ENCODE measurements at regions not wholly inside any gene's neighbourhood (a gene's known extent, or its start where the extent isn't known, plus 50 kb on each side); places are given as distances from the start of the nearest gene placed in this dataset.
A peak's percentile ranks its signal among the peaks of the same experiment; 100 is the strongest.

- TF ChIP-seq CTCF (IDR thresholded peaks at IDR 0.05; ENCODE audit: borderline replicate concordance, insufficient read depth, low read depth, low read length), result no peak
These were observed 433.7 kb upstream of the GYPC start for GRCh38 chr2:126222278-126222677.

GRCh38 chr2:126224776-126225175 is 431.2 kb upstream of the GYPC start:
- H3K4me3 ChIP-seq (ENCODE audit: low read depth, low read length), result no peak overlapping the region
- no peak for TF ChIP-seq CTCF (IDR thresholded peaks at IDR 0.05; ENCODE audit: borderline replicate concordance, insufficient read depth, low read depth, low read length)

More at GRCh38 chr2:126222278-126222677, 433.7 kb upstream of the GYPC start:
- H3K4me3 ChIP-seq (ENCODE audit: low read depth, low read length), result no peak overlapping the region

GRCh38 chr2:126227250-126227649 is 428.7 kb upstream of the GYPC start:
- TF ChIP-seq CTCF (IDR thresholded peaks at IDR 0.05; ENCODE audit: borderline replicate concordance, insufficient read depth, low read depth, low read length), result peak; percentile 17; the same call in 1 of the 2 replicates
- H3K4me3 ChIP-seq (ENCODE audit: low read depth, low read length), result no peak overlapping the region

GRCh38 chr2:126228531-126228930 is 427.4 kb upstream of the GYPC start:
- TF ChIP-seq CTCF (IDR thresholded peaks at IDR 0.05; ENCODE audit: borderline replicate concordance, insufficient read depth, low read depth, low read length), result no peak
- H3K4me3 ChIP-seq (ENCODE audit: low read depth, low read length), result no peak overlapping the region

GRCh38 chr2:126238251-126238650 is 417.7 kb upstream of the GYPC start:
- TF ChIP-seq CTCF (IDR thresholded peaks at IDR 0.05; ENCODE audit: borderline replicate concordance, insufficient read depth, low read depth, low read length), result no peak

GRCh38 chr2:126239320-126239955 is 416.5 kb upstream of the GYPC start:
- TF ChIP-seq CTCF (IDR thresholded peaks at IDR 0.05; ENCODE audit: borderline replicate concordance, insufficient read depth, low read depth, low read length), result no peak
- no peak overlapping the region for H3K4me3 ChIP-seq (ENCODE audit: low read depth, low read length)

More at GRCh38 chr2:126238251-126238650, 417.7 kb upstream of the GYPC start:
- no peak overlapping the region for H3K4me3 ChIP-seq (ENCODE audit: low read depth, low read length)

- TF ChIP-seq CTCF (IDR thresholded peaks at IDR 0.05; ENCODE audit: borderline replicate concordance, insufficient read depth, low read depth, low read length), result no peak
- no peak overlapping the region for H3K4me3 ChIP-seq (ENCODE audit: low read depth, low read length)
These were observed 415.0 kb upstream of the GYPC start for GRCh38 chr2:126241001-126241400.
